H1 (cell line): ENCODE measurements at regions not wholly inside any gene's neighbourhood (a gene's known extent, or its start where the extent isn't known, plus 50 kb on each side); places are given as distances from the start of the nearest gene placed in this dataset.

Experiments used
- CHD2 ChIP-seq: IDR thresholded peaks from 2 replicates; pipeline ENCODE4 v1.6.1; 2012; ENCODE audit warnings: low read length, improper control_type of control experiment
- POLR2AphosphoS5 ChIP-seq: IDR thresholded peaks from 2 replicates; pipeline ENCODE4 v1.6.1; 2011; ENCODE audit warnings: low read depth, low read length
- TF ChIP-seq, protein P1 (sequence below), 3 experiments: IDR thresholded peaks; 1 replicate in 2 of 3; 2 replicates in 1 of 3; pipeline versions ENCODE4 v1.5.1 to v1.6.1; 2011; ENCODE audit warnings: low read length in 3 of 3, mild to moderate bottlenecking in 3 of 3, inconsistent platforms in 2 of 3, low read depth in 1 of 3, moderate library complexity in 1 of 3; ENCODE audit not compliant: insufficient read depth in 1 of 3; ENCODE audit errors: control extremely low read depth in 1 of 3
- TF ChIP-seq, protein P2 (sequence below): IDR thresholded peaks from 2 replicates; pipeline ENCODE4 v1.6.1; 2011; ENCODE audit warnings: low read depth, mild to moderate bottlenecking, low read length; ENCODE audit not compliant: insufficient read depth

- TF ChIP-seq, protein P1, sequence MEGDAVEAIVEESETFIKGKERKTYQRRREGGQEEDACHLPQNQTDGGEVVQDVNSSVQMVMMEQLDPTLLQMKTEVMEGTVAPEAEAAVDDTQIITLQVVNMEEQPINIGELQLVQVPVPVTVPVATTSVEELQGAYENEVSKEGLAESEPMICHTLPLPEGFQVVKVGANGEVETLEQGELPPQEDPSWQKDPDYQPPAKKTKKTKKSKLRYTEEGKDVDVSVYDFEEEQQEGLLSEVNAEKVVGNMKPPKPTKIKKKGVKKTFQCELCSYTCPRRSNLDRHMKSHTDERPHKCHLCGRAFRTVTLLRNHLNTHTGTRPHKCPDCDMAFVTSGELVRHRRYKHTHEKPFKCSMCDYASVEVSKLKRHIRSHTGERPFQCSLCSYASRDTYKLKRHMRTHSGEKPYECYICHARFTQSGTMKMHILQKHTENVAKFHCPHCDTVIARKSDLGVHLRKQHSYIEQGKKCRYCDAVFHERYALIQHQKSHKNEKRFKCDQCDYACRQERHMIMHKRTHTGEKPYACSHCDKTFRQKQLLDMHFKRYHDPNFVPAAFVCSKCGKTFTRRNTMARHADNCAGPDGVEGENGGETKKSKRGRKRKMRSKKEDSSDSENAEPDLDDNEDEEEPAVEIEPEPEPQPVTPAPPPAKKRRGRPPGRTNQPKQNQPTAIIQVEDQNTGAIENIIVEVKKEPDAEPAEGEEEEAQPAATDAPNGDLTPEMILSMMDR (IDR thresholded peaks at IDR 0.05; ENCODE audit: control extremely low read depth in 1 of 3, insufficient read depth in 1 of 3, low read depth in 1 of 3, low read length in 3 of 3) = no peak
- TF ChIP-seq POLR2AphosphoS5 (no peak), CHD2 (no peak)
- TF ChIP-seq, protein P2, sequence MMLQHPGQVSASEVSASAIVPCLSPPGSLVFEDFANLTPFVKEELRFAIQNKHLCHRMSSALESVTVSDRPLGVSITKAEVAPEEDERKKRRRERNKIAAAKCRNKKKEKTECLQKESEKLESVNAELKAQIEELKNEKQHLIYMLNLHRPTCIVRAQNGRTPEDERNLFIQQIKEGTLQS = no peak
These were observed 139.5 kb upstream of the RND3 start for GRCh38 chr2:150626934-150627411.
